Omental fat pad (tissue), 3 donors: ENCODE measurements at regions not wholly inside any gene's neighbourhood (a gene's known extent, or its start where the extent isn't known, plus 50 kb on each side); places are given as distances from the start of the nearest gene placed in this dataset.

ENCODE experiments used
- ATAC-seq: fragments of 150-250 bp; one replicate; pipeline ENCODE4 v1.9.1; 2016; ENCODE audit warnings: mild to moderate bottlenecking, moderate library complexity; ENCODE audit not compliant: low FRiP score
- DNase-seq: peaks from one replicate; pipeline ENCODE4 v3.0.0-alpha.2; 2019; ENCODE audit warnings: low spot score
- CTCF ChIP-seq, 3 donors: fragments of 450-650 bp; IDR thresholded peaks; one replicate each; pipeline ENCODE4 v1.5.1; 2016 to 2017; ENCODE audit warnings: antibody characterized with exemption in 3 of 3, mild to moderate bottlenecking in 3 of 3, moderate library complexity in 2 of 3

- ATAC-seq: no peak
- no peak for DNase-seq
- no peak for TF ChIP-seq CTCF (IDR thresholded peaks at IDR 0.05)
These were observed 708.5 kb upstream of the SLC8A1 start for GRCh38 chr2:41160439-41160838.

- DNase-seq (no peak), ATAC-seq (no peak)
- TF ChIP-seq CTCF (IDR thresholded peaks at IDR 0.05): no peak
These were observed 715.1 kb upstream of the SLC8A1 start for GRCh38 chr2:41167014-41167413.

GRCh38 chr2:41169744-41170143 lies 717.9 kb upstream of the SLC8A1 start:
- ATAC-seq (no peak), DNase-seq (no peak)
- TF ChIP-seq CTCF (IDR thresholded peaks at IDR 0.05): no peak

- no peak for DNase-seq
- TF ChIP-seq CTCF (IDR thresholded peaks at IDR 0.05): no peak
- no peak for ATAC-seq
These were observed 718.7 kb upstream of the SLC8A1 start for GRCh38 chr2:41170589-41170988.

GRCh38 chr2:41180387-41180786 lies 728.5 kb upstream of the SLC8A1 start:
- no peak for TF ChIP-seq CTCF (IDR thresholded peaks at IDR 0.05)
- DNase-seq (no peak), ATAC-seq (no peak)

- no peak for TF ChIP-seq CTCF (IDR thresholded peaks at IDR 0.05)
- no peak for ATAC-seq
These were observed 731.1 kb upstream of the SLC8A1 start for GRCh38 chr2:41182961-41183360.

GRCh38 chr2:41187376-41188122 lies 735.7 kb upstream of the SLC8A1 start:
- DNase-seq (no peak), ATAC-seq (no peak)
- TF ChIP-seq CTCF (IDR thresholded peaks at IDR 0.05): no peak

More at GRCh38 chr2:41182961-41183360, 731.1 kb upstream of the SLC8A1 start:
- no peak for DNase-seq
